Parathyroid adenoma (tissue), 2 donors: ENCODE measurements at regions not wholly inside any gene's neighbourhood (a gene's known extent, or its start where the extent isn't known, plus 50 kb on each side); places are given as distances from the start of the nearest gene placed in this dataset.

Experiments
- H2AFZ ChIP-seq: fragments of 300-600 bp; sonication (generic); one replicate; pipeline ENCODE4 v1.7.0; 2017; ENCODE audit warnings: antibody characterized with exemption, mild to moderate bottlenecking
- H3K27ac ChIP-seq: fragments of 300-600 bp; sonication (generic); one replicate; pipeline ENCODE4 v1.7.0; 2017
- H3K27me3 ChIP-seq: fragments of 300-600 bp; sonication (generic); one replicate; pipeline ENCODE4 v1.7.0; 2017; ENCODE audit warnings: low read length; ENCODE audit not compliant: control insufficient read depth, insufficient read depth
- H3K36me3 ChIP-seq: fragments of 300-600 bp; sonication (generic); one replicate; pipeline ENCODE4 v1.7.0; 2017; ENCODE audit warnings: low read length; ENCODE audit not compliant: control insufficient read depth, insufficient read depth
- H3K4me1 ChIP-seq: fragments of 300-600 bp; sonication (generic); one replicate; pipeline ENCODE4 v1.7.0; 2017; ENCODE audit warnings: control low read depth
- H3K4me2 ChIP-seq: fragments of 300-600 bp; sonication (generic); one replicate; pipeline ENCODE4 v1.7.0; 2017; ENCODE audit warnings: low read length
- H3K4me3 ChIP-seq: fragments of 300-600 bp; sonication (generic); one replicate; pipeline ENCODE4 v1.7.0; 2017; ENCODE audit warnings: low read depth, low read length
- H3K79me2 ChIP-seq: fragments of 300-600 bp; sonication (generic); one replicate; pipeline ENCODE4 v1.7.0; 2017; ENCODE audit warnings: control low read depth
- H3K9ac ChIP-seq: fragments of 300-600 bp; sonication (generic); one replicate; pipeline ENCODE4 v1.7.0; 2017; ENCODE audit warnings: mild to moderate bottlenecking
- H3K9me3 ChIP-seq: fragments of 300-600 bp; sonication (generic); one replicate; pipeline ENCODE4 v1.7.0; 2017; ENCODE audit warnings: low read length; ENCODE audit not compliant: control insufficient read depth
- TF ChIP-seq, protein P1 (sequence below): fragments of 300-600 bp; sonication (generic); IDR thresholded peaks from one replicate; pipeline ENCODE4 v1.7.0; 2017; ENCODE audit warnings: antibody characterized with exemption, mild to moderate bottlenecking
- donor health status: primary hyperparathyroidism.

GRCh38 chr4:18627447-18628005 lies 606.0 kb upstream of the LCORL start:
- H3K79me2 ChIP-seq = no peaks in the 10 kb centered on the region
- H3K9ac ChIP-seq = no peak overlapping the region
- TF ChIP-seq, protein P1, sequence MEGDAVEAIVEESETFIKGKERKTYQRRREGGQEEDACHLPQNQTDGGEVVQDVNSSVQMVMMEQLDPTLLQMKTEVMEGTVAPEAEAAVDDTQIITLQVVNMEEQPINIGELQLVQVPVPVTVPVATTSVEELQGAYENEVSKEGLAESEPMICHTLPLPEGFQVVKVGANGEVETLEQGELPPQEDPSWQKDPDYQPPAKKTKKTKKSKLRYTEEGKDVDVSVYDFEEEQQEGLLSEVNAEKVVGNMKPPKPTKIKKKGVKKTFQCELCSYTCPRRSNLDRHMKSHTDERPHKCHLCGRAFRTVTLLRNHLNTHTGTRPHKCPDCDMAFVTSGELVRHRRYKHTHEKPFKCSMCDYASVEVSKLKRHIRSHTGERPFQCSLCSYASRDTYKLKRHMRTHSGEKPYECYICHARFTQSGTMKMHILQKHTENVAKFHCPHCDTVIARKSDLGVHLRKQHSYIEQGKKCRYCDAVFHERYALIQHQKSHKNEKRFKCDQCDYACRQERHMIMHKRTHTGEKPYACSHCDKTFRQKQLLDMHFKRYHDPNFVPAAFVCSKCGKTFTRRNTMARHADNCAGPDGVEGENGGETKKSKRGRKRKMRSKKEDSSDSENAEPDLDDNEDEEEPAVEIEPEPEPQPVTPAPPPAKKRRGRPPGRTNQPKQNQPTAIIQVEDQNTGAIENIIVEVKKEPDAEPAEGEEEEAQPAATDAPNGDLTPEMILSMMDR = no peak
- no peaks in the 10 kb centered on the region for H3K4me1 ChIP-seq
- no peaks in the 10 kb centered on the region for H3K9me3 ChIP-seq
- no peaks in the 10 kb centered on the region for H3K36me3 ChIP-seq
- H3K4me2 ChIP-seq = no peak overlapping the region
- H3K27ac ChIP-seq = no peak overlapping the region
- no peak overlapping the region for H3K4me3 ChIP-seq
- H2AFZ ChIP-seq = no peak overlapping the region
- no peaks in the 10 kb centered on the region for H3K27me3 ChIP-seq

DNA sequence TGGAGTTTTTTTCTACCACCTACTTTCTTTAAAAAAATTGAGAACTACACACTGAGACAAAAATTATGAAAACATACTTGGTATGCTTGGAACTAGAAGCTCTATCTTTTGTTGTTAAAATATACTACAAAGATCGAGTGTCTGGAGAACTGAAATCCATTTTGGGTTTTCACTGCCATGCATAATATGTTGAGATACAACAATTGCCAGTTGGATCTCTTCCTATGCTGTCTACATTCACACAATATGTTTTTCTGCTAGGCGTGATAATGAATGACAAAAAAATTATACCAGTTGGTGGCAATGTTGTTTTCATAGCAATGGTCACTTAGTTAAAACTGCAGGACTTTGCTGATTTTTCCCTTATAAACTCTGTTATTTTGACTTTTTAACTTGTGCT lies 605.4 kb upstream of the LCORL start:
- no peaks in the 10 kb centered on the region for H3K79me2 ChIP-seq
- no peak overlapping the region for H3K9ac ChIP-seq
- H2AFZ ChIP-seq = no peak overlapping the region
- no peaks in the 10 kb centered on the region for H3K9me3 ChIP-seq
- no peaks in the 10 kb centered on the region for H3K4me1 ChIP-seq
- H3K4me2 ChIP-seq = no peak overlapping the region
- no peak overlapping the region for H3K27ac ChIP-seq
- TF ChIP-seq, protein P1 = no peak
- no peaks in the 10 kb centered on the region for H3K27me3 ChIP-seq
- no peak overlapping the region for H3K4me3 ChIP-seq
- H3K36me3 ChIP-seq = no peaks in the 10 kb centered on the region

DNA sequence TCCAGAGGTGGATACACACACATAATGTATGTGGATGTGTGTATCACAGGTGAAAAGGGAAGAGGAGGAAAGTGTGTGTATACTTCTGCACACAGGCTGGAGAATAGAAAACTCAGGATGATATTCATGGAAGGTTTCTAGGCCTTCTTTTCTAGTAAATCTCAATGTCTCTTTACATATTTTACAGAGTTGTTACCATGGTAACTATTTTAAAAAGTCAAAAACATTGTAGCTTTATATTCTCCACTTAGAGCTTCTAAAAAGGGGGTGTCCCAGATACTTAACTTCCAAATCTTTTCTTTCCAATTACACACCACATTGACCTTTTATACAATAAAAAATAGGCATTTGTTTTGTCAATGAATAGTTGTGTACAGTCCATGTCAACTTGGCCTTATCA lies 604.8 kb upstream of the LCORL start:
- Histone ChIP-seq H3K9ac (no peak overlapping the region), H3K4me3 (no peak overlapping the region), H3K4me2 (no peak overlapping the region), H2AFZ (peak overlapping the region; percentile 33), H3K9me3 (no peaks in the 10 kb centered on the region), H3K4me1 (no peaks in the 10 kb centered on the region), H3K27ac (no peak overlapping the region), H3K27me3 (no peaks in the 10 kb centered on the region), H3K79me2 (no peaks in the 10 kb centered on the region), H3K36me3 (no peaks in the 10 kb centered on the region)
- TF ChIP-seq, protein P1 = no peak

- no peak overlapping the region for H3K27ac ChIP-seq
- TF ChIP-seq, protein P1 = no peak
Observed at GRCh38 chr4:18621186-18621585, 599.6 kb upstream of the LCORL start.

DNA sequence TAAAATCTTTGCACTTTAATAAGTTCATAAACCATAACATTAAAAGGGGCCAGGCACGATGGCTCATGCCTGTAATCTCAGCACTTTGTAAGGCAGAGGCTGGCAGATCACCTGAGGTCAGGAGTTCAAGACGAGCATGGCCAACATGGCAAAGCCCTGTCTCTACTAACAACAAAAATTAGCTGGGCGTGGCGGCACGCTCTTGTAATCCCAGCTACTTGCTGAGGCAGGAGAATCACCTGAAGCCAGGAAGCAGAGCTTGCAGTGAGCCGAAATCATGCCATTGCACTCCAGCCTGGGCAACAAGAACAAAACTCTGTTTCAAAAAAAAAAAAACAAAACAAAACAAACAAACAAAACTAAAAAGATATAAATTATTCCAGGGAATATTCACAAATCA lies 595.2 kb upstream of the LCORL start:
- H3K9ac ChIP-seq = no peak overlapping the region
- TF ChIP-seq, protein P1 = no peak
- no peak overlapping the region for H3K27ac ChIP-seq
- H3K27me3 ChIP-seq = no peaks in the 10 kb centered on the region
- H3K4me3 ChIP-seq = no peak overlapping the region
- H3K9me3 ChIP-seq = no peaks in the 10 kb centered on the region
- H3K79me2 ChIP-seq = no peaks in the 10 kb centered on the region
- no peak overlapping the region for H3K4me2 ChIP-seq
- peaks cover 7% of the 10 kb centered on the region for H3K4me1 ChIP-seq
- no peaks in the 10 kb centered on the region for H3K36me3 ChIP-seq
- H2AFZ ChIP-seq = peak overlapping the region; percentile 38

More at GRCh38 chr4:18621186-18621585, 599.6 kb upstream of the LCORL start:
- Histone ChIP-seq H3K9ac (no peak overlapping the region), H3K36me3 (no peaks in the 10 kb centered on the region), H3K4me1 (peaks cover 6% of the 10 kb centered on the region), H3K9me3 (no peaks in the 10 kb centered on the region), H3K27me3 (no peaks in the 10 kb centered on the region), H3K79me2 (no peaks in the 10 kb centered on the region), H3K4me2 (no peak overlapping the region), H3K4me3 (no peak overlapping the region), H2AFZ (no peak overlapping the region)
